Activated CD8-positive, alpha-beta memory T cell treated with anti-CD3 and anti-CD28 coated beads, Interleukin-2, amount 10 ng/mL, durations not matched to agents 7 days and 5 days (primary cell): ENCODE measurements at regions not wholly inside any gene's neighbourhood (a gene's known extent, or its start where the extent isn't known, plus 50 kb on each side); places are given as distances from the start of the nearest gene placed in this dataset.

Source experiments
- ATAC-seq: fragments of 150-1000 bp; cut with Tn5 transposase; one replicate; pipeline ENCODE4 v1.10.0; 2021; ENCODE audit warnings: moderate library complexity
- CTCF ChIA-PET: fragments of 350-600 bp; sonication (Branson Sonifier 250); formaldehyde crosslinking; loops from one replicate; lab custom pipeline; 2021; ENCODE audit warnings: antibody characterized with exemption; lab: Charles Lee
- DNase-seq: peaks from one replicate; pipeline ENCODE4 v3.0.0-alpha.2; 2020
- H3K27ac Mint-ChIP-seq: one replicate; pipeline ENCODE4 v1.8.0; 2021; ENCODE audit warnings: mild to moderate bottlenecking, mixed read lengths
- H3K27me3 Mint-ChIP-seq: one replicate; pipeline ENCODE4 v1.8.0; 2021; ENCODE audit warnings: mixed read lengths
- H3K36me3 Mint-ChIP-seq: one replicate; pipeline ENCODE4 v1.8.0; 2021; ENCODE audit warnings: mild to moderate bottlenecking, mixed read lengths
- H3K4me1 Mint-ChIP-seq: one replicate; pipeline ENCODE4 v1.8.0; 2021; ENCODE audit warnings: mixed read lengths
- H3K4me3 Mint-ChIP-seq: one replicate; pipeline ENCODE4 v1.8.0; 2021; ENCODE audit warnings: mild to moderate bottlenecking, moderate library complexity, mixed read lengths
- H3K9me3 Mint-ChIP-seq: one replicate; pipeline ENCODE4 v1.8.0; 2022; ENCODE audit warnings: low read depth, mixed read lengths

DNA sequence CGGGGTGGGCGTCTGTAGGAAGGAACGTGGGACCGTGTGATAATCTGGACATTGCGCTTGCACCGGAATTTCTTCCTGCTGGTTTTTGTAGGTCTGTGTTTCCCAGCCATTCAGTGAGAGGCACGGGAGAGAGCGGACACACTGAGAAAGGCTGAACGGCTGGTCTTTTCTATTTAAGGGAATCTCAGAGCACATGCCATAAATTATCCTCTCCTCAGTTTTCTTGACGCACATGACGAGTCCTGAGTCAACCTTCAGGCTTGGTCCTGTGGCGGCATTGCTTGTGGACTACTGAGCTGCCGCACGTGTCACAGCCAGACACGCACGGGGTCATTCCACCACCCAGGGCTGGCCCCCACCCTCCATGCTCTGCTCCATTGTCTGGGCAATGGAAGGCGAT, 519.3 kb upstream of the ID2 start:
- DNase-seq (no peak), ATAC-seq (no peak)
- CTCF ChIA-PET, result no interaction called here
- H3K4me3 Mint-ChIP-seq, result no peak overlapping the region
- no peaks in the 10 kb centered on the region for H3K36me3 Mint-ChIP-seq
- H3K4me1 Mint-ChIP-seq, result no peaks in the 10 kb centered on the region
- no peak overlapping the region for H3K27ac Mint-ChIP-seq
- H3K9me3 Mint-ChIP-seq, result peaks cover 3% of the 10 kb centered on the region
- no peaks in the 10 kb centered on the region for H3K27me3 Mint-ChIP-seq

DNA sequence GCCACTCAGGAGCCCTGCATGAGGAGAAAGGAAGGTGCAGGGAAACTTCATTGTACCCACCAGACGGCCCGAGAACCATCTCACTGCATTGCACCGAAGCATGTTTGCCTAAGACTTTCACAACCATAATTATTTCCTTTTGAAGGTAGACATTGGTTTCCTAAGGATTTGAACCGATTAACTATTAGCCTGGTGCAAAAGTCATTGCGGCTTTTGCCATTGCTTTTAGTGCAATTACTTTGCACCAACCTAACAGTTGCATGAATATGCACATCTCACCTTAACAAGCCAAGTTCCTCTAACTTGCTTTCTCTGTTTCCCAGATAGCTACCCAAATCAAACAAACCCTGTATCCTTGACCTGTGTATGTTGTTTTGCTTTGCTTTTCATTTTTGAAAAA, 516.3 kb upstream of the ID2 start:
- CTCF ChIA-PET, result no interaction called here
- H3K4me3 Mint-ChIP-seq, result no peak overlapping the region
- DNase-seq (no peak), ATAC-seq (no peak)
- peaks cover 10% of the 10 kb centered on the region for H3K4me1 Mint-ChIP-seq
- H3K27me3 Mint-ChIP-seq, result no peaks in the 10 kb centered on the region
- H3K36me3 Mint-ChIP-seq, result no peaks in the 10 kb centered on the region
- no peaks in the 10 kb centered on the region for H3K9me3 Mint-ChIP-seq
- no peak overlapping the region for H3K27ac Mint-ChIP-seq

DNA sequence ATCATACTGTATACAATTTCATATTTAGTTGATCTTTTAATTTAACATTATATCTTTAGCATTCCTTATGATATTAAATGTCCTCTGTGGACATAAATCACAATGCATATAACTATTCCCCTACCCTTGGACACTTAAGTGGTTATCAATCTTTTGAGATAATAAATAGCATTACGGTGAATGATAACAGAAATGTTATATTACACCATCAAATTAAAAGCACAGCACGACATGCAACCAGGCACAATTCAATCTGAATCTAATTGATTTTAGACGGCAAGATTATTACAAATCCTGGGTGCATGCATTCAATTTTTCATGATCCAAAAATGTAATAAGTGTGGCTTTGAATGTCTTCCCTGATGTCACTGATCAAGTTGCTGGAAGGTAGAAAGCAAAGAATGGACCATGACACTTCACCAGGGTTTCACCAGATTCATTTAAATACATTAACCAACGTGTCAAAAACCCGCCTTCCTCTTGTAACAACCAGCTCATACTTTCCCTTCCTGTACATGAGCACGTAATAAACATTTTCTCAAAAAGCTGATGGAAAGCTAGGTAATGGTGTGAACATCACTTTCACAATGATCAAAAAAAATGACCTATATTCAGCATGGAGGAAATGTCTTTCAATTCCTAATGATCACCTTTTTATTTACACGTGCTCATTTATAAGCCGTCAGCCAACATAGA, 513.7 kb upstream of the ID2 start:
- Mint-ChIP-seq H3K4me3 (no peak overlapping the region), H3K27me3 (no peaks in the 10 kb centered on the region), H3K27ac (no peak overlapping the region), H3K9me3 (no peaks in the 10 kb centered on the region), H3K36me3 (no peaks in the 10 kb centered on the region), H3K4me1 (peaks cover 10% of the 10 kb centered on the region)
- DNase-seq, result no peak
- CTCF ChIA-PET, result no interaction called here
- ATAC-seq, result peak; percentile 47

DNA sequence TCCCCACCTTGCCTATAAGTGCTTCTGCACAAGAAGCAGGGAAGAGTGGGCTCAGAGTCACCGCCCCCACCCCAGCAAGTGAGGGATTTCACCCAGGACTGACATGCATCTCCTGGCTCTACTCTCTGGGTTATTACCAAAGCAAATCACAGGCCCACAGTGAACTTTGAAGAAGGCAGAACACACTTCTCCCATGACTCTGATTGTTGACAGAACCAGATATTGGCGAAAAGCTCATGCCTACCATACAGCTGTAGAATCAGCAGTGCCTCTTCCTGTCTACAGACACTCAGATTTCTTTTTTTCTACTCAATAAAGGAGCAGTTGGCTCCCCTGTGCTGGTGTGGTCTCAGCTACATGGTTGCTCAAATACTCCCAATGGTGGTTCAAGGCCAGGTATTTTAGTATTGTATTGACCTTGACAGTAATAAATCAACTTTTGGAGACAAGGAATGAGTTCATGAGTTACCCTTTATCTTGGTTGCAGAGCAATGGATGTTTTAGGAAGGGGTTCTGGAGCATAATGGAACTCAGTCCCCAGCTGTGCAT, 512.9 kb upstream of the ID2 start:
- Mint-ChIP-seq H3K27ac (no peak overlapping the region), H3K36me3 (no peaks in the 10 kb centered on the region), H3K27me3 (no peaks in the 10 kb centered on the region), H3K9me3 (no peaks in the 10 kb centered on the region), H3K4me1 (peaks cover 10% of the 10 kb centered on the region), H3K4me3 (no peak overlapping the region)
- CTCF ChIA-PET, result no interaction called here
- DNase-seq (no peak), ATAC-seq (no peak)

DNA sequence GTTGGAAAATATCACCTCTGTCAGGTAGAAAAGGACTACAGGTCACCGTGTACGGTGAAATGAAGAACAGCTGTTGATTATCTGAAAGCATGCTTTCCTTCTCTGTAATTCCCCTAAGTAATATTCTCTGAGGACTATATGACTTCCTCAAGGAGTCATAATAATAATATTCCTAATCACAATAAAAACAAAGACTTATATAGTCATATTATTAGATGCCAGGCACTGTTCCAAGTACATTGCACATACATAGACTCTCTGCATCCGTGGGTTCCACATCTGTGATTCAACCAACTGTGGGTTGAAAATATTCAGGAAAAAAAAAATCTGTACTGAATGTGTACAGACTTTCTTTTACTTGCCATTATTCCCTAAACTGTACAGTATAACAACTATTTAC, 512.4 kb upstream of the ID2 start:
- no peaks in the 10 kb centered on the region for H3K9me3 Mint-ChIP-seq
- ATAC-seq, result no peak
- peaks cover 10% of the 10 kb centered on the region for H3K4me1 Mint-ChIP-seq
- CTCF ChIA-PET, result no interaction called here
- H3K27me3 Mint-ChIP-seq, result no peaks in the 10 kb centered on the region
- H3K36me3 Mint-ChIP-seq, result no peaks in the 10 kb centered on the region
- DNase-seq, result no peak
- H3K27ac Mint-ChIP-seq, result no peak overlapping the region
- no peak overlapping the region for H3K4me3 Mint-ChIP-seq

DNA sequence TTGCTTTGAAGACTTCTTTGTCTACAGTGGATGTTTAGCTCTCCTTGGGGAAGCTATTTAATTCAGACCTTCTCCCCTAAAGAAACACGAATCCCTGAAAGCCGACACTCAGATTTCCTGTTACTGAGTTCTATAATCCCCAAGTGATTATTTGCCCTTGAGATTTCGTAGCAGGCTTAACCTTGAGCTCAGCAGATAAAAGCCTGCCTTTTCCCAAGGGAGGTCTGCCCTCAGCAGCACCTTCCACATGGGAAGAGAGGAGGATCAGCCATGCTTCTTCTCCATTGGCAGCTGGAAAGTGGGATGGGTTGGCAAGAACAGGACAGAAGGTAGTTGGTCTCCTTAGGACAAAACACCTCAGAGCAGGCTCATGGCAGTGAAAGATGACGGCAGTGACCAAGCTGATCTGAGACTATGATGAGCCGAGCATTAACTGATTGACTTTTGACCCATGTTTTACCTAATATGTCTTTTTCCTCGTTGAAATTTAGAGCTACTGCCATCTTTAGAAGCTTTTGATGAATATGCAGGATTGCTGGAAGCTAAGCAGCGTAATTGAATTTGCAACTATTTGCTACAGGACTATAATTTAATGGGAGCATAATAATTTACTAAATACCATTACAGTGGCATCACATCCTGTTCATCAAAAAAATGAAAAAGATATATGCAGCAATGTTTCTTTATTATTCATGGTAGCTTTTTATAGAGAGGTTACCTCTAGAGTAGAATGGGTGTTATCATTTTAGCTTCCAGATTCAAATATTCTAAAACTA, 511.1 kb upstream of the ID2 start:
- Mint-ChIP-seq H3K9me3 (no peaks in the 10 kb centered on the region), H3K4me3 (no peak overlapping the region), H3K27me3 (no peaks in the 10 kb centered on the region), H3K27ac (no peak overlapping the region), H3K36me3 (peaks cover 5% of the 10 kb centered on the region), H3K4me1 (peaks cover 10% of the 10 kb centered on the region)
- CTCF ChIA-PET, result interaction anchor here (1.0 kb wide), 1 partner anchor 229 kb away, joined by 3 read pairs; no protein-coding TSS in a partner anchor
- DNase-seq (no peak), ATAC-seq (no peak)

DNA sequence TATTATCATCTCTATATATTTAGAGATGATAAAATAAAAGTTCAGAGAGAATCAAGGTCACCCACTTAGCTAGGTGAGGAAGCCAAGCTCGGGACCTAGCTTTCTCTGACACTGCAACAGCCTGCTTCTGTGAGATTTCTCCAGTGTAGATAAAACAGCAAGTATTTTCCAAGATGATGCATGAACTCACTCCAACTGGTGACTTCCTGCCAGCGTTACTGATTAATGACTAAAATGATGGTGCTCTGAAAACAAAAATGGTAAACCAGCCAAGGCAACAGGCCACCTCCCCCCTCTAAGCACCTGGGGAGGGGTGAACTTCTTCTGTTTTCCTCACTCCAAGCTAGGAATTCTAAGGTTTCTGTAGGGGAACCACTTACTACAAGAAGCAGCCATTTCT, 510.2 kb upstream of the ID2 start:
- Mint-ChIP-seq H3K36me3 (peaks cover 6% of the 10 kb centered on the region), H3K27me3 (no peaks in the 10 kb centered on the region), H3K4me3 (no peak overlapping the region), H3K4me1 (peaks cover 10% of the 10 kb centered on the region), H3K27ac (no peak overlapping the region), H3K9me3 (peaks cover 2% of the 10 kb centered on the region)
- no peak for DNase-seq
- ATAC-seq, result no peak
- CTCF ChIA-PET, result no interaction called here

DNA sequence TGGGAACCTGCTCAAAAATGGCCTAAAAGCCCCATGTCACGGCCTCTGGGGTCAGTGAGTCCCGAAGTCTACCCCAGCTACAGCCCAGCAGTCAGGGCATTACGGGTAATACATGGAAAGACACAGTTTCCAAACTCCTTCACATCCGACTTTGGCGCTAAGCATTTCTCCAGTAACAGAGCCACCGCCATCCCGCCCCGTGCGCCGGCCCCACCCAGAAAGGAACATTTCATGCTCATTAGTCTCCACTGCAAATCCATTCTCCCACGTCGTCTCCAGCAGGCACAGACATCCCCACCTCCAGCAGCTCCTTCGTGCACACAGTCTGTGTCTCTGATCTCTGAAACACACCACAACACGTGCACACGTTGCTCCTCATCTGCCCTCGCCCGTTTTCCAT, 509.2 kb upstream of the ID2 start:
- Mint-ChIP-seq H3K27ac (no peak overlapping the region), H3K9me3 (peaks cover 2% of the 10 kb centered on the region), H3K36me3 (peaks cover 6% of the 10 kb centered on the region), H3K4me1 (peaks cover 10% of the 10 kb centered on the region), H3K4me3 (no peak overlapping the region), H3K27me3 (no peaks in the 10 kb centered on the region)
- no peak for DNase-seq
- ATAC-seq, result no peak
- CTCF ChIA-PET, result no interaction called here

DNA sequence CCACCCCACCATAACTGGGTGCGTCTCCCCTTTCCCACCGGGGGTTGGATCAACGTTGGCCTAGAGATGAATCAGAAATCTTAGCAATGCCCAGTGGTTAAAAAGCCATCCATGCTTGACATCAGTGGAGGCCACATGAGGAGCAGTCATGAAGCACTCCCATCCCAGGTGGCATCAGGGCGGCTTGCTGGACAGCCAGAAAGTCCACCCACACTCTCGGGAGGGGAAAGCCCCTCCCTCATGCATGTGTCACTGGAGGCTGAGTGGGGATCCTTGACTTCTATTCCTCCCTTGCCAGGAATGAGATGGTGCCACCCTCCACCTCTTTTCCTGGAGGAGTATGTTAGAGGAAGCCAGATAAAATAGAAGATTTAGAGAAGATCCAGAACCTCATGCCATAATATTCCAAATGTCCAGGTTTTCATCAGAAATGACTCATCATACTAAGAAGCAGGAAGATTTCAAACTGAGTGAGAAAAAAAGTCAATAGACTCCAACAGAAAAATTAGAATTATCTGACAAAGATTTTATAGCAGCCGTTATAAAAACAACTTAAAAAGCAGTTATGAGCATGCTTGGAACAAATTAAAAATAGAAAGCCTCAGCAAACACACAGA, 507.1 kb upstream of the ID2 start:
- Mint-ChIP-seq H3K4me3 (no peak overlapping the region), H3K27me3 (no peaks in the 10 kb centered on the region), H3K9me3 (peaks cover 2% of the 10 kb centered on the region), H3K4me1 (no peaks in the 10 kb centered on the region), H3K27ac (no peak overlapping the region), H3K36me3 (peaks cover 8% of the 10 kb centered on the region)
- CTCF ChIA-PET, result no interaction called here
- DNase-seq, result no peak
- no peak for ATAC-seq

GRCh38 chr2:8176887-8177286, 505.0 kb upstream of the ID2 start:
- CTCF ChIA-PET, result no interaction called here
- no peak overlapping the region for H3K27ac Mint-ChIP-seq
- H3K36me3 Mint-ChIP-seq, result peaks cover 14% of the 10 kb centered on the region
- peaks cover 2% of the 10 kb centered on the region for H3K9me3 Mint-ChIP-seq
- ATAC-seq (no peak), DNase-seq (no peak)
- no peaks in the 10 kb centered on the region for H3K4me1 Mint-ChIP-seq
- no peaks in the 10 kb centered on the region for H3K27me3 Mint-ChIP-seq
- H3K4me3 Mint-ChIP-seq, result no peak overlapping the region

DNA sequence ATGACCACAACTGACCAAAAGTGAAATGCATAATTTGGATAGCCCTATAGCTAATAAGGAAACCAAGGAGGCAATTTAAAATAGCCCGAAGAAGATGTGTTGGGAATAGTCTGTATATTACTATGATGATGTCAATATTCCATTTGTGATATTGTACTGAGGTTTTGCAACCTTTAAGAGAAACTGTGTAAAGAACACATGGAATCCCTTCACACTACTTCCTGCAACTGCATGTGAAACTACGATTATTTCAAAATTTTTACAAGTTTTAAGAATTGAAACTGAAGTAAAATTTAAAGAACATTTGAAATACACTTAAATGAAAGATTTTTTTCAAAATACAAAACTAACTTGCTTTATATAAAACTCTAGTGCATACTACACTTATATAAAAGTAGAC, 504.3 kb upstream of the ID2 start:
- no peaks in the 10 kb centered on the region for H3K27me3 Mint-ChIP-seq

DNA sequence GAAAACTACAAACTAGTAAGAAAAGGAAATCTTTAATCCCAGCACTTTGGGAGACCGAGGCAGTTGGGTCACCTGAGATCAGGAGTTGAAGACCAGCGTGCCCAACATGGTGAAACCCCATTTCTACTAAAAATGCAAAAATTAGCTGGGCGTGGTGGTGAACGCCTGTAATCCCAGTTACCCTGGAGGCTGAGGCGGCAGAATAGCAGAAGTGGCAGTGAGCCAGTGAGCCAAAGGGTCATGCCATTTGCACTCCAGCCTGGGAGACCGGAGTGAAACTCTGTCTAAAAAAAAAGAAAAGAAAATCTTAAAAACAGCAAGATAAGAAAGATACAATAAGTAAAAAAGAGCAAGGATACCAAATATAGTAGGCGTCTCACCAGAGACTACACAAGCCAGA, 502.9 kb upstream of the ID2 start:
- ATAC-seq (no peak), DNase-seq (no peak)
- H3K27me3 Mint-ChIP-seq, result no peaks in the 10 kb centered on the region
- H3K9me3 Mint-ChIP-seq, result peaks cover 2% of the 10 kb centered on the region
- peaks cover 14% of the 10 kb centered on the region for H3K36me3 Mint-ChIP-seq
- no peak overlapping the region for H3K27ac Mint-ChIP-seq
- H3K4me3 Mint-ChIP-seq, result no peak overlapping the region
- no peaks in the 10 kb centered on the region for H3K4me1 Mint-ChIP-seq
- CTCF ChIA-PET, result interaction anchor here (0.7 to 1.1 kb wide), 2 partner anchors 20 to 144 kb away, joined by 3 read pairs; no protein-coding TSS in a partner anchor

More for the DNA sequence above, 504.3 kb upstream of the ID2 start:
- peaks cover 14% of the 10 kb centered on the region for H3K36me3 Mint-ChIP-seq
- no peaks in the 10 kb centered on the region for H3K4me1 Mint-ChIP-seq
- no peak overlapping the region for H3K4me3 Mint-ChIP-seq
- H3K27ac Mint-ChIP-seq, result no peak overlapping the region
- DNase-seq (no peak), ATAC-seq (no peak)
- H3K9me3 Mint-ChIP-seq, result peaks cover 2% of the 10 kb centered on the region
- CTCF ChIA-PET, result no interaction called here

GRCh38 chr2:8189316-8189715, 492.5 kb upstream of the ID2 start:
- DNase-seq, result no peak
- Mint-ChIP-seq H3K27ac (no peak overlapping the region), H3K4me1 (peaks cover 2% of the 10 kb centered on the region), H3K27me3 (no peaks in the 10 kb centered on the region), H3K9me3 (peaks cover 3% of the 10 kb centered on the region), H3K36me3 (peaks cover 4% of the 10 kb centered on the region), H3K4me3 (no peak overlapping the region)
- CTCF ChIA-PET, result no interaction called here
- no peak for ATAC-seq
